Gastroesophageal sphincter (tissue), 4 donors: ENCODE measurements at regions not wholly inside any gene's neighbourhood (a gene's known extent, or its start where the extent isn't known, plus 50 kb on each side); places are given as distances from the start of the nearest gene placed in this dataset.
A peak's percentile ranks its signal among the peaks of the same experiment; 100 is the strongest.

Experiments used
- ATAC-seq: fragments of 150-250 bp; one replicate; pipeline ENCODE4 v1.9.1; 2016; ENCODE audit warnings: mild to moderate bottlenecking, moderate library complexity
- H3K27ac ChIP-seq, 4 donors: fragments of 200-600 bp; sonication (generic) in 3 of 4; 1 replicate in 3 of 4; 2 replicates in 1 of 4; pipeline ENCODE4 v1.5.1; 2016 to 2019
- H3K27me3 ChIP-seq: fragments of 200-600 bp; sonication (generic); one replicate; pipeline ENCODE4 v1.5.1; 2019
- H3K36me3 ChIP-seq, 2 donors: fragments of 200-600 bp; sonication (generic); one replicate each; pipeline ENCODE4 v1.5.1; 2019; ENCODE audit warnings: control low read depth in 1 of 2
- H3K4me1 ChIP-seq, 3 donors: fragments of 200-600 bp; sonication (generic); 1 replicate in 2 of 3; 2 replicates in 1 of 3; pipeline ENCODE4 v1.5.1; 2016 to 2019; ENCODE audit warnings: control low read depth in 2 of 3
- H3K4me3 ChIP-seq, 2 donors: fragments of 200-600 bp; sonication (generic); one replicate each; pipeline ENCODE4 v1.5.1; 2019; ENCODE audit warnings: mild to moderate bottlenecking in 1 of 2, moderate library complexity in 1 of 2
- H3K9me3 ChIP-seq, 3 donors: fragments of 200-600 bp; sonication (generic); one replicate each; pipeline ENCODE4 v1.5.1; 2017 to 2019; ENCODE audit warnings: control low read depth in 2 of 3
- EP300 ChIP-seq: sonication (generic); formaldehyde crosslinking; IDR thresholded peaks from one replicate; pipeline ENCODE4 v1.6.1; 2017; ENCODE audit warnings: antibody characterized with exemption, mild to moderate bottlenecking
- POLR2A ChIP-seq, 2 donors: fragments of 450-650 bp; IDR thresholded peaks; one replicate each; pipeline ENCODE4 v1.6.1; 2017; ENCODE audit warnings: antibody characterized with exemption in 2 of 2, mild to moderate bottlenecking in 2 of 2, moderate library complexity in 1 of 2
- POLR2AphosphoS5 ChIP-seq: sonication (generic); formaldehyde crosslinking; IDR thresholded peaks from one replicate; pipeline ENCODE4 v1.6.1; 2017; ENCODE audit warnings: antibody characterized with exemption
- WGBS, 2 donors: methylation state at CpG; one replicate each; pipeline ENCODE4 v1.1.5; 2018; ENCODE audit warnings: low coverage in 1 of 2; 5-methylcytosine and 5-hydroxymethylcytosine counted together
- TF ChIP-seq, protein P1 (sequence below), 4 experiments: fragments of 200-600 bp in 2 of 4; fragments of 450-650 bp in 2 of 4; sonication (generic) in 1 of 4; IDR thresholded peaks; one replicate each; pipeline ENCODE4 v1.5.1; 2017 to 2019; ENCODE audit warnings: antibody characterized with exemption in 4 of 4, mild to moderate bottlenecking in 2 of 4, moderate library complexity in 2 of 4

DNA sequence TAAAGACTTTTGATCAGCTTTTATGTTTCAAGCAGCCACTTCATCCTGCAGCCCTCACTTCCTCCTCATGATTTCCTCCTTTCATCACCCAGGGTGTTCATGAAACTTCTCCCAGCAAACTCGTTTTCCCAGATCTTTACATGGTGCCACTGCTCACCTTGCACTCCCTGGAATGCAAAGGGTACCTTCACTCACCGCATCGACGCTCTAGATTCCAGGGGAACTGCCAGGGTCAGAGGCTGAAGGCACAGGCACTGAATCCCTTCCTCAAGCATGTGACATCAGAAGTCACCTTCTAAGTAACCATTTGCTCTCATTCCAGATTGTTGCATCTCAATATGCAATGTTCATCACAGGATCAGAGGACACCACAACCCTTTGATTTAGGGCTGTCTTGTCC is 82.8 kb downstream of the PRKAB2 start:
- peaks cover 0 to 25% (median 0%) of the 10 kb centered on the region in 3 donors for H3K9me3 ChIP-seq
- no peak overlapping the region for H3K27ac ChIP-seq
- WGBS, 2 donors: 13 to 41% methylated on average over 4 of the region's 4 CpGs
- peaks cover 0 to 11% (median 0%) of the 10 kb centered on the region in 3 donors for H3K4me1 ChIP-seq
- H3K4me3 ChIP-seq: no peak overlapping the region
- H3K36me3 ChIP-seq: no peaks in the 10 kb centered on the region
- TF ChIP-seq, protein P1, sequence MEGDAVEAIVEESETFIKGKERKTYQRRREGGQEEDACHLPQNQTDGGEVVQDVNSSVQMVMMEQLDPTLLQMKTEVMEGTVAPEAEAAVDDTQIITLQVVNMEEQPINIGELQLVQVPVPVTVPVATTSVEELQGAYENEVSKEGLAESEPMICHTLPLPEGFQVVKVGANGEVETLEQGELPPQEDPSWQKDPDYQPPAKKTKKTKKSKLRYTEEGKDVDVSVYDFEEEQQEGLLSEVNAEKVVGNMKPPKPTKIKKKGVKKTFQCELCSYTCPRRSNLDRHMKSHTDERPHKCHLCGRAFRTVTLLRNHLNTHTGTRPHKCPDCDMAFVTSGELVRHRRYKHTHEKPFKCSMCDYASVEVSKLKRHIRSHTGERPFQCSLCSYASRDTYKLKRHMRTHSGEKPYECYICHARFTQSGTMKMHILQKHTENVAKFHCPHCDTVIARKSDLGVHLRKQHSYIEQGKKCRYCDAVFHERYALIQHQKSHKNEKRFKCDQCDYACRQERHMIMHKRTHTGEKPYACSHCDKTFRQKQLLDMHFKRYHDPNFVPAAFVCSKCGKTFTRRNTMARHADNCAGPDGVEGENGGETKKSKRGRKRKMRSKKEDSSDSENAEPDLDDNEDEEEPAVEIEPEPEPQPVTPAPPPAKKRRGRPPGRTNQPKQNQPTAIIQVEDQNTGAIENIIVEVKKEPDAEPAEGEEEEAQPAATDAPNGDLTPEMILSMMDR (IDR thresholded peaks at IDR 0.05): no peak
- no peak for TF ChIP-seq EP300
- TF ChIP-seq POLR2AphosphoS5: no peak
- no peak for TF ChIP-seq POLR2A (IDR thresholded peaks at IDR 0.05)
- no peak for ATAC-seq
- H3K27me3 ChIP-seq: peaks cover 18% of the 10 kb centered on the region

DNA sequence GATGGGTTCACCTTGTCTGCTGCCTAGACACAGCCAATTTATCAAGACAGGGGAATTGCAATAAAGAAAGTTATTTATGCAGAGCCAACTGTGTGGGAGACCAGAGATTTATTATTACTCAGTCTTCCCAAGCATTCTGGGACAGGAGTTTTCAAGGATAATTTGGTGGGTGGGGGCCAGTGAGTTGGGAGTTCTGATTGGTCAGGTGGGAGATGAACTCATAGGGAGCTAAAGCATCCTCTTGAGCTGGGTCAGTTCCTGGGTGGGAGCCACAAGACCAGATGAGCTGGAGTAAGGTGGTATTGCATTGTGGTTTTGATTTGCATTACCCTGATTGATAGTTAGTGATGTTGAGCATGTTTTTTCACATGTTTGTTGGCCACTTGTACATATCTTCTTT is 86.1 kb downstream of the PRKAB2 start:
- H3K9me3 ChIP-seq: peaks cover 0 to 25% (median 0%) of the 10 kb centered on the region in 3 donors
- TF ChIP-seq POLR2A (IDR thresholded peaks at IDR 0.05): no peak
- TF ChIP-seq, protein P1 (IDR thresholded peaks at IDR 0.05): no peak
- TF ChIP-seq EP300: no peak
- no peak for TF ChIP-seq POLR2AphosphoS5
- no peak overlapping the region for H3K4me3 ChIP-seq
- no peak for ATAC-seq
- no peaks in the 10 kb centered on the region for H3K36me3 ChIP-seq
- H3K27ac ChIP-seq: no peak overlapping the region
- H3K4me1 ChIP-seq: peaks cover 0 to 19% (median 0%) of the 10 kb centered on the region in 3 donors
- peaks cover 45% of the 10 kb centered on the region for H3K27me3 ChIP-seq

DNA sequence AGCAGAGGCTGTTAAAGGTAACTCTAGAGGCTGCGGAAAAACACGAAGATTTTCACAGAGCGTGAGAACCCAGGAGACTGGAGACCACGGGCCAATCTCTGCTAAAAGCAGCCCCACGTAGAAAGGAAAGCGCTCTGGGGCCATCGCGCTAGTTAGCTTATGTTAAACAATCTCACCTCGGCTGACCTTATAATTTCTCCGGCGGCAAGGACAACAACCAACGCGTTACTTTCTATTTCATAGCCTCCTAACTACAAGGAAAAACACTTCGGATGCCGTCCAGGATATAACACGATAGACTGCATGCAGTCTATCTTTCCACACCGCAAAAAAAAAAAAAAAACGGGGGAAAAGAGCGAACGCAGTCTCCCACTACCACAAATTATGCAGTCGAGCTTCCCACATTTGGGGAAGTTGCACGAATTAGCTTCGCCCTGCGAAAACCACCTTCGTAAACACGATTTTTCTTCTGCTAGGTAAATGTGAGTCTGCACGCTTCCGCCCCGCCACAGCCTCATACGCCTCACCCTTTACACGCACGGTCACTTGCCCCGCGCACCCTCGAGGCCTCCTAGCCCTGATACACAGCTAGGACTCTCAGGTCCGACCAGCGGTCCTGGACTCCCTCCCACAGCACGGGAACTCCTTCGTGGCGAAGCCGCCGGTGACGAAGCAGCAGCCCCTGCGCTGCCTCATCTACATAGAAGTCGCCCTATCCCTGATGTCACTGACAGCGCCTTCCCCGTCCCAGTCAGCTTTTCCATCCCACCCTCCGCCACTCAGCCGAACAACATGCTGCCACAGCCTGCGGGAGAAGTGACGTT is 87.8 kb downstream of the PRKAB2 start:
- H3K4me1 ChIP-seq: peaks cover 0 to 33% (median 7%) of the 10 kb centered on the region in 3 donors
- peak; percentile 80 for ATAC-seq

DNA sequence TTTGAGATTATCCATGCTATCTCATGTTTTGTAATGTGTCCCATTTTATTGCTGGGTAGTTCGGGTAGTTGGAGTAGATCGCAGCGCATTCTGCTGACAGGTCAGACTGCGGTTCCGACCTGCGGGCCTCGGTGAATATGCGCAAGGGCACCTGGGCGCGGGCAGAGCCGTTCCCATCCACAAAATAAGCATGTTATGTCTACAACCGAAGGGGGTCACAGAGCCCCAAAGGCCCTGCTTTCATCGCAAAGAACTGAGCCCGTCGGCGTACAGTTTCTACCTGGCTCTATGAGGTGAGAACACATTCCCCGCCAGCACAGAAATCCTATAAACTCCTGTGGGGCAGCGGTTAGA is 88.4 kb downstream of the PRKAB2 start:
- H3K4me3 ChIP-seq: peak overlapping the region in 1 of 2 donors; percentile 54
- H3K27me3 ChIP-seq: peaks cover 67% of the 10 kb centered on the region
- no peak for ATAC-seq
- no peaks in the 10 kb centered on the region for H3K36me3 ChIP-seq
- no peak overlapping the region for H3K27ac ChIP-seq
- H3K4me1 ChIP-seq: peaks cover 0 to 39% (median 7%) of the 10 kb centered on the region in 3 donors
- TF ChIP-seq POLR2A (IDR thresholded peaks at IDR 0.05) (no peak), EP300 (no peak), POLR2AphosphoS5 (no peak)
- TF ChIP-seq, protein P1 (IDR thresholded peaks at IDR 0.05): no peak
- WGBS, 2 donors: 10 to 14% methylated on average over 2 to 11 of the region's 18 CpGs
- peaks cover 0 to 25% (median 0%) of the 10 kb centered on the region in 3 donors for H3K9me3 ChIP-seq

More for the DNA sequence above, 87.8 kb downstream of the PRKAB2 start:
- WGBS, 2 donors: 1 to 3% methylated on average over 16 to 33 of the region's 51 CpGs
- Histone ChIP-seq H3K4me3 (peak overlapping the region; percentile 3 to 54), H3K27ac (peak overlapping the region in 1 of 4 donors; percentile 64), H3K27me3 (peaks cover 61% of the 10 kb centered on the region), H3K36me3 (no peaks in the 10 kb centered on the region), H3K9me3 (peaks cover 0 to 25% (median 0%) of the 10 kb centered on the region in 3 donors)
- TF ChIP-seq POLR2A (IDR thresholded peaks at IDR 0.05): no peak
- TF ChIP-seq, protein P1 (IDR thresholded peaks at IDR 0.05): no peak
- TF ChIP-seq POLR2AphosphoS5: no peak
- no peak for TF ChIP-seq EP300
